IMR-90 (cell line): ENCODE measurements at regions not wholly inside any gene's neighbourhood (a gene's known extent, or its start where the extent isn't known, plus 50 kb on each side); places are given as distances from the start of the nearest gene placed in this dataset.

Experiments used
- ATAC-seq: fragments of 200-7000 bp; cut with Tn5 transposase; 2 replicates; pipeline ENCODE4 v1.9.1; 2020; ENCODE audit warnings: low read depth, mild to moderate bottlenecking, moderate library complexity
- BruUV-seq: library from RNA; stranded (reverse); fragments of 400-500 nt; replicated peaks from 2 replicates; lab custom pipeline; 2021; lab: Mats Ljungman, UMichigan
- CTCF ChIA-PET: fragments of 300-600 bp; formaldehyde crosslinking; extraction: SDS; loops from one replicate; lab custom pipeline; 2021; ENCODE audit warnings: antibody characterized with exemption; lab: Yijun Ruan, JAX
- POLR2A ChIA-PET: fragments of 300-600 bp; sonication (Branson Sonifier 250); formaldehyde crosslinking; loops from one replicate; lab custom pipeline; 2022; ENCODE audit warnings: antibody characterized with exemption; ENCODE audit not compliant: unreplicated experiment; lab: Charles Lee
- DNase-seq: peaks from one replicate; pipeline ENCODE4 v3.0.0; 2013
- H2AFZ ChIP-seq: replicated peaks from 2 replicates; pipeline ENCODE3; 2013; ENCODE audit warnings: low read length, mild to moderate bottlenecking; ENCODE audit not compliant: poor library complexity
- H2AK5ac ChIP-seq: 2 replicates; pipeline ENCODE4 v1.6.1; 2013; ENCODE audit warnings: low read depth, low read length, inconsistent platforms
- H2AK9ac ChIP-seq: replicated peaks from 2 replicates; pipeline ENCODE3; 2013; ENCODE audit warnings: mild to moderate bottlenecking, low read depth, low read length, moderate library complexity; ENCODE audit not compliant: poor library complexity
- H2BK120ac ChIP-seq: 2 replicates; pipeline ENCODE4 v1.6.1; 2013; ENCODE audit warnings: low read depth, low read length, inconsistent platforms
- H2BK15ac ChIP-seq: 3 replicates; pipeline ENCODE4 v1.6.1; 2013; ENCODE audit warnings: low read depth, low read length, inconsistent platforms
- H2BK20ac ChIP-seq: 2 replicates; pipeline ENCODE4 v1.6.1; 2013; ENCODE audit warnings: low read depth, mild to moderate bottlenecking, inconsistent platforms, low read length, moderate library complexity
- H2BK5ac ChIP-seq: 2 replicates; pipeline ENCODE4 v1.6.1; 2013; ENCODE audit warnings: mild to moderate bottlenecking, low read depth, low read length, inconsistent platforms; ENCODE audit not compliant: poor library complexity, severe bottlenecking
- H3K14ac ChIP-seq: replicated peaks from 2 replicates; pipeline ENCODE4 v1.6.1; 2013; ENCODE audit warnings: low read depth, low read length, inconsistent platforms
- H3K18ac ChIP-seq: 2 replicates; pipeline ENCODE4 v1.6.1; 2013; ENCODE audit warnings: low read depth, low read length, control low read depth
- H3K23ac ChIP-seq: 2 replicates; pipeline ENCODE4 v1.6.1; 2013; ENCODE audit warnings: low read depth, low read length, inconsistent platforms
- H3K27ac ChIP-seq: 2 replicates; pipeline ENCODE4 v1.5.1; 2013; ENCODE audit warnings: mild to moderate bottlenecking, control low read depth, low read length; ENCODE audit not compliant: insufficient read depth
- H3K27me3 ChIP-seq: 2 replicates; pipeline ENCODE4 v1.6.1; 2013; ENCODE audit warnings: low read length; ENCODE audit not compliant: control insufficient read depth, insufficient read depth
- H3K36me3 ChIP-seq: 2 replicates; pipeline ENCODE4 v1.6.1; 2013; ENCODE audit warnings: low read length, mixed read lengths; ENCODE audit not compliant: control insufficient read depth, insufficient read depth
- H3K4ac ChIP-seq: 2 replicates; pipeline ENCODE4 v1.6.1; 2013; ENCODE audit warnings: low read depth, low read length, inconsistent platforms
- H3K4me1 ChIP-seq: 2 replicates; pipeline ENCODE4 v1.6.1; 2013; ENCODE audit warnings: low read length, mixed read lengths; ENCODE audit not compliant: control insufficient read depth, insufficient read depth
- H3K4me2 ChIP-seq: 2 replicates; pipeline ENCODE4 v1.6.1; 2013; ENCODE audit warnings: low read depth, mild to moderate bottlenecking, control low read depth, low read length, moderate library complexity
- H3K4me3 ChIP-seq: 2 replicates; pipeline ENCODE4 v1.5.1; 2013; ENCODE audit warnings: low read depth, mild to moderate bottlenecking, control low read depth, low read length, moderate library complexity; ENCODE audit not compliant: insufficient read depth
- H3K56ac ChIP-seq: 2 replicates; pipeline ENCODE4 v1.6.1; 2013; ENCODE audit warnings: low read length, inconsistent platforms; ENCODE audit not compliant: insufficient read depth; ENCODE audit errors: extremely low read depth
- H3K79me1 ChIP-seq, 2 experiments: 2 replicates each; pipeline ENCODE4 v1.6.1; 2013; ENCODE audit warnings: low read length in 2 of 2, inconsistent platforms in 1 of 2, low read depth in 1 of 2
- H3K9ac ChIP-seq: 2 replicates; pipeline ENCODE4 v1.6.1; 2013; ENCODE audit warnings: low read depth, low read length, control low read depth
- H3K9me1 ChIP-seq: 2 replicates; pipeline ENCODE4 v1.6.1; 2013; ENCODE audit warnings: low read length, inconsistent platforms; ENCODE audit not compliant: insufficient read depth
- H3K9me3 ChIP-seq: 2 replicates; pipeline ENCODE4 v1.6.1; 2013; ENCODE audit warnings: low read length; ENCODE audit not compliant: control insufficient read depth, insufficient read depth
- H4K20me1 ChIP-seq: 2 replicates; pipeline ENCODE4 v1.6.1; 2013; ENCODE audit warnings: low read length, inconsistent platforms; ENCODE audit not compliant: insufficient read depth
- H4K5ac ChIP-seq: 2 replicates; pipeline ENCODE4 v1.6.1; 2013; ENCODE audit warnings: mild to moderate bottlenecking, low read depth, low read length, control low read depth
- H4K8ac ChIP-seq, 2 experiments: 2 replicates each; pipeline ENCODE4 v1.6.1; 2013; ENCODE audit warnings: low read depth in 2 of 2, low read length in 2 of 2, control low read depth in 1 of 2, inconsistent platforms in 1 of 2
- H4K91ac ChIP-seq: 2 replicates; pipeline ENCODE4 v1.6.1; 2013; ENCODE audit warnings: low read depth, low read length, inconsistent platforms; ENCODE audit not compliant: insufficient read depth
- BHLHE40 ChIP-seq: fragments of 150-350 bp; IDR thresholded peaks from 2 replicates; pipeline ENCODE4 v1.6.1; 2016; ENCODE audit warnings: mild to moderate bottlenecking, low read depth, low read length
- CTCF ChIP-seq: conservative IDR thresholded peaks from 2 replicates; pipeline ENCODE4 v1.5.1; 2012; ENCODE audit warnings: mild to moderate bottlenecking, low read depth, low read length, improper control_type of control experiment
- ELK1 ChIP-seq: fragments of 150-350 bp; IDR thresholded peaks from 2 replicates; pipeline ENCODE4 v1.6.1; 2016; ENCODE audit warnings: low read depth, mild to moderate bottlenecking, low read length, moderate library complexity, borderline replicate concordance
- FOS ChIP-seq: fragments of 150-350 bp; IDR thresholded peaks from 2 replicates; pipeline ENCODE4 v1.6.1; 2016; ENCODE audit warnings: low read depth, low read length
- MXI1 ChIP-seq: IDR thresholded peaks from 2 replicates; pipeline ENCODE4 v1.6.1; 2012; ENCODE audit warnings: low read depth, mild to moderate bottlenecking, low read length, moderate library complexity, borderline replicate concordance
- NFE2L2 ChIP-seq: fragments of 150-350 bp; IDR thresholded peaks from 2 replicates; pipeline ENCODE4 v1.6.1; 2016; ENCODE audit warnings: low read depth, mild to moderate bottlenecking, low read length
- POLR2A ChIP-seq: IDR thresholded peaks from 2 replicates; pipeline ENCODE4 v1.6.1; 2012; ENCODE audit warnings: mild to moderate bottlenecking, low read depth, low read length
- RAD21 ChIP-seq: IDR thresholded peaks from 2 replicates; pipeline ENCODE4 v1.6.1; 2012; ENCODE audit warnings: low read length, improper control_type of control experiment
- RCOR1 ChIP-seq: IDR thresholded peaks from 2 replicates; pipeline ENCODE4 v1.6.1; 2012; ENCODE audit warnings: mild to moderate bottlenecking, low read length, improper control_type of control experiment; ENCODE audit not compliant: insufficient replicate concordance
- SMC3 ChIP-seq: fragments of 150-350 bp; IDR thresholded peaks from 2 replicates; pipeline ENCODE4 v1.6.1; 2016; ENCODE audit warnings: low read depth, mild to moderate bottlenecking, antibody characterized with exemption, low read length, moderate library complexity
- USF2 ChIP-seq: fragments of 150-350 bp; IDR thresholded peaks from 2 replicates; pipeline ENCODE4 v1.6.1; 2017; ENCODE audit warnings: mild to moderate bottlenecking, antibody characterized with exemption, low read length, low read depth
- WGBS, 2 experiments: methylation state at CpG; one replicate each; pipeline versions ENCODE4 v1.1.5 to v1.1.7; 2013; ENCODE audit warnings: missing lambda C conversion rate in 2 of 2; ENCODE audit not compliant: insufficient read length in 1 of 2; ENCODE audit errors: extremely low coverage in 2 of 2; 5-methylcytosine and 5-hydroxymethylcytosine counted together
- dilution Hi-C: fragments of 300-500 bp; cut with HindIII; formaldehyde crosslinking; loops from one replicate; pipeline ENCODE4 v1.14.3; 2018; ENCODE audit warnings: low sequenced_read_pairs; ENCODE audit not compliant: unreplicated experiment
- in situ Hi-C: fragments of 300-500 bp; cut with MboI; formaldehyde crosslinking; loops from 3 replicates; pipeline ENCODE4 v1.14.3; 2019; ENCODE audit warnings: low sequenced_read_pairs, inconsistent platforms, mixed read lengths
- intact Hi-C: fragments of 100-400 bp; cut with micrococcal nuclease; formaldehyde crosslinking; loops from 2 replicates; pipeline ENCODE4 v1.10.0; 2022

GRCh38 chr10:78863906-78864239, 204.9 kb upstream of the ZMIZ1 start:
- TF ChIP-seq SMC3 (no peak), RAD21 (no peak), CTCF (no peak), USF2 (no peak), BHLHE40 (no peak), POLR2A (no peak), FOS (no peak), RCOR1 (no peak), MXI1 (no peak), ELK1 (no peak), NFE2L2 (no peak)
- no peak overlapping the region for H3K56ac ChIP-seq
- no peak overlapping the region for H4K5ac ChIP-seq
- no peak overlapping the region for H3K14ac ChIP-seq
- H3K18ac ChIP-seq = no peak overlapping the region
- dilution Hi-C loops = no loop called here
- no CpG with 5 or more reads among the region's 1 CpG for WGBS, 2 experiments
- H3K4me3 ChIP-seq = no peak overlapping the region
- H4K20me1 ChIP-seq = no peaks in the 10 kb centered on the region
- intact Hi-C loops = no loop called here
- POLR2A ChIA-PET = no interaction called here
- H3K4me1 ChIP-seq = no peaks in the 10 kb centered on the region; the same call in 1 of the 2 replicates
- H3K4ac ChIP-seq = no peak overlapping the region
- peaks cover 53% of the 10 kb centered on the region for H3K27me3 ChIP-seq
- no peaks in the 10 kb centered on the region for H3K36me3 ChIP-seq
- H3K9me3 ChIP-seq = no peaks in the 10 kb centered on the region
- no peak overlapping the region for H2AK9ac ChIP-seq
- H4K91ac ChIP-seq = no peak overlapping the region
- ATAC-seq (no peak), DNase-seq (no peak)
- no peak overlapping the region for H2AFZ ChIP-seq
- no peak overlapping the region for H2BK20ac ChIP-seq
- in situ Hi-C loops = no loop called here
- no peaks in the 10 kb centered on the region; the same call in 1 of the 2 replicates for H3K9me1 ChIP-seq
- no peak overlapping the region for H4K8ac ChIP-seq
- no peak overlapping the region for H2AK5ac ChIP-seq
- CTCF ChIA-PET = no interaction called here
- H3K27ac ChIP-seq = no peak overlapping the region
- no peak overlapping the region for H2BK5ac ChIP-seq
- H2BK120ac ChIP-seq = no peak overlapping the region
- BruUV-seq = no TSS peak
- no peak overlapping the region for H3K9ac ChIP-seq
- H2BK15ac ChIP-seq = no peak overlapping the region
- no peaks in the 10 kb centered on the region for H3K79me1 ChIP-seq
- H3K4me2 ChIP-seq = no peak overlapping the region
- no peak overlapping the region for H3K23ac ChIP-seq
